HG03159 (cell line): ENCODE measurements at regions not wholly inside any gene's neighbourhood (a gene's known extent, or its start where the extent isn't known, plus 50 kb on each side); places are given as distances from the start of the nearest gene placed in this dataset.

Experiments used
- ATAC-seq: cut with Tn5 transposase; IDR thresholded peaks from one replicate; pipeline ENCODE4 v1.9.1; 2021; ENCODE audit warnings: mild to moderate bottlenecking, moderate library complexity; ENCODE audit not compliant: unreplicated experiment

DNA sequence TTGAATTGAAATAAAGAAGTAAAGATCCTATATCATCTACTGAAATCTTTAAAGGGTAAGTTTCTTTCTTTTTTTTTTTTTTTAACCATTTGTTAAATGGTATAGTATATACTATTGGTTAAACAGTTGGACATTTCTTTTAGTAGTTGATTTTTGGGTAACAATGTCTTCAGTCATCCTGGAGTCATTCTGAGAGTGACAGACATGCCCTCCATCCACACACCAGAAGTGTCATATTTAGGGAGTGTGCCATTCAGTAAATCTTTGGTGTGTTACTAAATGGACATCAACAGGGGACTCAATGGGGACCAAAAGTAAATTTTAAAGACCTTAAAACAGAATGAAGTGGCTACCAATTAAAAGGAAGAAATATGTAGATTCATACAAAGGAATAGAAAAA lies 50.8 kb upstream of the SLC39A10 start:
- no peak for ATAC-seq

DNA sequence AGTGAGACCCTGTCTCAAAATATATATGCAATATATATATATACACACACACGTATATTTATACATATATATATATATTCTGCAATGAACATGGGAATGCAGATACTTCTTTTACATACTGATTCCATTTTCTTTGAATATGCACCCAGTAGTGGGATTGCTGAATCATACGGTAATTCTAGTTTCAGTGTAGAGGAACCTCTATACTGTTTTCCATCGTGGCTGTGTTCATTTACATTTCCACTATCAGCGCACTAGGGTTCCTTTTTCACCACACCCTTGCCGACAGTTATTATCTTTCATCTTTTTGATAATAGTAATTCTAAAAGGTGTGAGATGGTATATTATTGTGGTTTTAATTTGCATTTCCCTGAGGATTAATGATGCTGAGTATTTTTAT lies 52.3 kb upstream of the SLC39A10 start:
- no peak for ATAC-seq

DNA sequence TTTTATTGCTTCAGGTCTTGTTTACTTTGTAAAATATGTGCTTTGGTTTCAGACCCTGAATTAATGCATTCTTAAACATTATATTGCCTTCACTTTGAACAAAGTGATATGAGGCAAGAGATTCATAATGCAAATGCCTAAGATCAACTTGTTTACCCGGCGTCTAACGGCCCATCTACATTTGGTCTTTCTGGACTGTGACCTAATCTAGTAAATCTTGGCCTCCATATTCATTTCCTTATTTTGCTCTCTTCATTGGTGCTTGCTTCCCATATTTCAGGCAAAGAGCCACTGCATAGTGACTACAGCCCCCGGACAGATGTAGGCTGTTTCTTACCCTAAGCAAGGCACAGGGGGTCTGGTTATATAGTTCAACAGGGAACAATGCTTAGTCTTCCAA lies 53.0 kb upstream of the SLC39A10 start:
- no peak for ATAC-seq

DNA sequence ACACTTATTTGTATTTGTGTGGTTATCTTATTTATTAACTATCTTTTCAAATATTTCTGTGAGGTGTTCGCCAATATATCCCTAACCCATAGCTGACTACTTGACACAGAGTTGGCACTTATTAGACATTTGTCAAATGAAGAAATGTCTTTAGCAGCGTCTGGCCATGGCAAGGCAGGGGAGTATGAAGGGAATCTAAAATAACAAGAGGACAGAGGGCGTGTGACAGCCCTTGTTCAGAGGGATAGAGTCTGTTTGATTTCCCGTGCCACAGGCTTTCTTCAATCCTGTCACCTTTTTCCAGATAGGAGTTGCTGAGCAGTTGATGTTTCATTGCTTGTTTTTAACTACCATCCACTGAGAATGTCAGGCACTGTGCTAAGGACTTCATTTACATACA lies 53.6 kb upstream of the SLC39A10 start:
- ATAC-seq: no peak

DNA sequence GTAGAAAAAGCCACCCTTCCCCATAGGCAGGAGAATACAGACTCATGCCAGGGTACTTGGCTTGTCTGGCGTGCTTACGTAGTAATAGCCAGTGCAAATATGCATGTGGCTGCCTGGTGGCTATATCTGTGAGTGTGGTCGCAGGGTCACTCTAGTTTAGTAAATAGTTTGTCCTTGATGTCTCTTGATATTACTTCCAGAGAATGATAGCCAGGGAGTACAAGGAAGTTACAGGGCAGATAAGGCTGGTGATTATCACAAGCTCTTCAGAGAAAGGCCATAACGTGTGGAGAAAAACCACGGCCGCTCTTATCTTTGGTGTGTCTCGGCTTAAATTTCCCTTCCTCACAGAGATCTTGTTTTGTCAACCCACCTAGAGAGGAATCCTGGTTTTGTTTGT lies 54.3 kb upstream of the SLC39A10 start:
- no peak for ATAC-seq

DNA sequence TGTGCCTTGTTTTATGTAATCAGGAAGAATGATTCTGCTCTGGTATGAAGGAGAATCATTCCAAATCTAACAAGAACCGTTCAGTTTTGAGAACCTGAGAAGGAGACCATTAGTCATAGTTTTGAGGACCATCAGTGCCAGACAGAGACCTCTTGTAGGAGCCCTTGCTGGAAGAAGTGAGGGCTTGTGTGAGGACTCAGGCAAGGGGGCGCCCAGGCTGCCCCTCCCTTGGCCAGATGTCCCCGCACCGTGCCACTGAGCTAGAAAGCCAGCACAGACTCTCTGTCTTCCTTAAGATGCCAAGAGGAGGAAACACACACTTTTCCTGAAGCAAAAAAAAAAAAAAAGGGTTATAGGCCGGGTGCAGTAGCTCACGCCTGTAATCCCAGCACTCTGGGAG lies 55.7 kb upstream of the SLC39A10 start:
- no peak for ATAC-seq

DNA sequence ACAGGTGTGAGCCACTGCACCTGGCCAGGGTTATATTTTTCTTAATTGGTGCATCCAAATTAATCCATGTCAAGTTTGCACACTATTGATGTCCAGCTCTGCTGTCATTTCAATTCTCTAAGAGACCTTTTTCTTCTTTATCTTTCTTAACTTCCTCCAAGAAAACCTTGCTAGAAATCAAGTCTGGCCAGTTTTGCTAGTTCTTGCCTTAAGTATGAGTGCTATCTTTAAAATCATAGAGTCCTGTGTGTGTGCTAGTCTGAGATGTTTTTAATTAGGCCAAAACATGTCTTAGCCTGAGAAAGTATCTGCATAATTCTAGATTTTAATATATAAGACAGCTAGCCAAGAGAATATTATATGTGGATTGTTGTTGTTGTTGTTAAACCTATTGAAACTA lies 56.2 kb upstream of the SLC39A10 start:
- ATAC-seq: no peak

DNA sequence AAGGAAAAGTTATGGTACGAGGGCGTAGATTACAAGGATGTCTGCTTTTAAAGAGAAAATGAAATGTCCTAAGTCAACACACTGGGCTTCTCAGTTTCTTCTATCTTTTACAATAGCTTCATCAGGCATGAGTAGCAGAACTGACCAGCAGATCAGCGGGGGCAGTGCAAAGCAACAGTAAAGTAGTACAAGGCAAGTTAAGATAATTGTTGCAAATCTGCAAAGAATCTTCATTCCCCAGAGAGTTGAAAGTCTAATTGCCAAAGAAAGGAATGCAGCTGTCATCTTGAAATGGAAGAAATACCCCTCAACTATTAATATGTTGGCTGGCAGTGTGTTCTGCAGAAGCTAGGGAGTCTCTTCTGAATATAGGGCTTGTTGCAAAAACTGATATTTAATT lies 60.2 kb upstream of the SLC39A10 start:
- no peak for ATAC-seq

DNA sequence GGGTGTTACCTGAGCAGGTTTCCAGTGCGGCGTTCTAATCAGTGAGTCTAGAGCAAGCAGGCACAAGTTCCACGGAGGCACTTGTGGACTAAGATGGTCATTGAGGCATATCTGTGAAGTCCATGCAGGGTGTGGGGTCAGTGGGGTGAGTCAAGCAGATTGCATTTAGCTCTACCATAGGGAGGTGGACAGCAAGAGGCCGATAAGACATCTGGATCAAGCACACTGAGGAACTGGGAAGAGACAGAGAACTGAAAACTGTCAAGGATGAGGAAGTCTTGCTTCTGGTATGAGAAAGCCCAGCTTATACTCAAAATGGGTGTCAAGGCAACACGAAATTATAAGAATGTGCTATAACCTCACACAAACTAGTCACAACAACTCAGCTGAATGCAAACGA lies 61.2 kb upstream of the SLC39A10 start:
- ATAC-seq: peak; percentile 74

DNA sequence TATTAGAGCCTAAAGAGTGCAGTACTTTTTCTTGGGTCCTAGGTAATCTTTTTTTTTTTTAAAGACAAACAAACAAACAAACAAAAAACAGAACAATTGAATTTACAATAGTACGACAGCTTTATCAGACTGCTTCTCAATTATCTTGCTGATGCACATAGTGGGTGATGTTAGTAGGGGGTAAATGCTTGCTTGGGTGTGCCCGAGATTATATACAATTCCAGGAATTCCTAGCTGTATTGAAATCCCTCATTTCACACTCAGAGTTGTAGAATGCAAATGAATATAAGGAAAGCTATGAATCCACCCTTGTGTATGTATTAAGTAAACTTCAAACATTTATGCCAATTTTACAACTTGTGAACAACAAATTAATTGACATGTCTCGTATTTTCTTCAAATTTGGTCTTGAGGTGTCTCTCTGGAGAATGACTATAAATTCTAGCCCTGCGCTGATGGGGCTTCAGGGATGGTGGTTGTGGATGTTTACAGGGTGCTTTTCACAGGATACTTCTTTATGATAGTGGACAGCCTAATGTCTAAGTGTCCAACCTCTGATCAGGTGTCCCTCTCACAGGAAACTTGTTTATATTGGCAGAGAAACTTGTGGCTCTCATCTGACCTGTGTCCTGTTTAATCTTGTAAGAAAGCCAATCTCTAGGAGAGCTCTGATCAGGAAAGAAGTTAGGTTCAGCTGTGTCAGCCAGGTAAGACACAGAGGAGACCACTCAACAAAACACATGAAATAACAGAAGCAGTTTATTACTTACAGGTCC lies 61.9 kb upstream of the SLC39A10 start:
- no peak for ATAC-seq

DNA sequence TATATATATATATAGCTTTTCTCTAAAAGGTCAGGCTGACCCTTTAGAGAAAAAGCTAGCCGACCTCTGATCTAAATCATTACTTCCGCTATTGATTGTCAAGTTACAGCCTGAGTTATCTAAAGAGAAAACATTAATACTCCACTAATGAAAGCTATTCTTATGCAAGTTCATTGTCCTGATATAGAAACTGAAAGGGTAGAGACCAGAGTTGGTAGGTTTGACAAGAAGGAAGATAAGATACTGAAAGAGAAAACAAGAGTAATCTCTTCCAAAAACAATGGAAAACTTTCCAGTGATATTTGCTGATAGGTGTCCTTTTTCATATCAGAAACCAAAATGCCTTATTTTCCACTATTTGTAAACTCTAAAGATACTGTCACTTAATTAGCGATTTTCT lies 62.8 kb upstream of the SLC39A10 start:
- ATAC-seq: peak; percentile 71

DNA sequence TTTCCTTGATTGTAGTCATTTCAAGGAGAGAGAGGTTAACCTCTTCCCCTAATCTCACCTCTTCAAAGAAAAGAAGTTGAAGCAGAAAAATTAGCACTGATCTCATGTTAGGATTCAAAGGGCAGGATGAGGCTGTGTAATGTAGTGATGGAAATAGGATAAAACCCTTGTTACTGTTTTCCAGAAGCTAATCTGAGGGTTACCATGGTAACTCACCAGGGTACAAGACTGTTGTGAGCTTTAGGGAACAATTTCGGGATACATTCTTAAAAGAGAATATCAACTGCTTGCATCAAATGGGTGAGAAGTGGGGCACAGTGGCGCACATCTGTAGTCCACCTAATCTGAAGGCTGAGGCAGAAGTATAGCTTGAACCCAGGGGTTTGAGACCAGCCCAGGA lies 64.9 kb upstream of the SLC39A10 start:
- ATAC-seq: no peak

DNA sequence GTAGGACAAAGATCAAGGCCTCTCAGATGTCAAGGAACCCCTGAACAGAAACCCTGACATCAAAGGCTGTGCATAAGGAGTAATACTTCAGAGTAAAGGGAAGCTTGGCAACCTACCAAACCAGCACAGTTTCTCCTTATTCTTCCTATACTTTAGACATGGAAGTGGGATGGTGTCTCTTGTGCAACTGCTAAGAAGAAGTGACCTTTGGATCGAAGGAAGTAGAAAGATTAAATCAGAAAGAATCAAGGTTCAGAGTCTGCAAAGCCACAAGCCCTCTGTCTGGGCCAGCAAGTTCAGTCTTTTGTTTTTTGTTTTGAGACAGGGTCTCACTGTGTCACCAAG lies 66.2 kb upstream of the SLC39A10 start:
- no peak for ATAC-seq

DNA sequence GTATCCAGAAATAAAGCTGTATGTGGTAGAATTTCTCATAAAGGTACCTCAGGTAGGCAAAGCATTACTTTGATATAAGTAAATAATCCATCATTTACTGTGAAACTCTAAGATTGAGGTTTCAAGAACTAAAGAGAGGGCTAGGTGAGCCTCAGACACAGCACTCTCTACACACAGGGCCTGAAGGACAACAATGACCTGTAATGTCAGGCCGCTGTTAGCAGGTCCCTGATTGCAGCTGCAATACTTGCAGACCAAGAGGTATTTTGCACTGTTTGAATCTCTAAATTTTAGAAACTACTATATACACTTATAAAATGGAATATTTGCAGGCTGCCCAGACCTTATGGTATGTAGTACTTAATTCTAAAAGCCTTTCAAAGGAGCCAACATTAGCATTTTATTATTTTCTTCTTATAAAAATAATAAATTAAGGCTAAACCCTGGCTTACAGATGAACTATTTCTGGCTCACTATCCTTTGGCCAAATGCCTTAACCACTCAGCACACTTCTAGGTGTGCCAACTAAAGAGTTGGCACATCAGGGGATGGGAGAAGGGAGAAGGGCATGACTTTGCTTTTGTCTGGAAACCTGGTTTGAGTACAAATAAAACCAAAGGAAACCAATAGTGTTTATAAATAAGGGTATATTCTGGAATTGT lies 66.7 kb upstream of the SLC39A10 start:
- no peak for ATAC-seq

DNA sequence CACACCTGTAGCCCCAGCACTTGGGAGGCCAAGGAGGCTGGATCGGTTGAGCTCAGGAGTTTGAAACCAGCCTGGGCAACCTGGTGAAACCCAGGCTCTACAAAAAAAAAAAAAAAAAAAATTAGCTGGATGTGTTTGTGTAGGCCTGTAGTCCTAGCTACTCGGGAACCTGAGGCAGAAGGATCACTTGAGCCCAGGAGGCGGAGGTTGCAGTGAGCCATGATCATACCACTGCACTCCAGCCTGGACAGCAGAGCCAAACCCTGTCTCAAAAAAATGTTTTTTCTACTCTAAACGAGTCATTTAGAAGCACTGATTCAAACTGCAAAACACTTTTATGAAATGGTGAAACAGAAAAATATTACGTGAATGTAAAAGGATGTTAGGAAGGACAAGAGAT lies 69.1 kb upstream of the SLC39A10 start:
- no peak for ATAC-seq

DNA sequence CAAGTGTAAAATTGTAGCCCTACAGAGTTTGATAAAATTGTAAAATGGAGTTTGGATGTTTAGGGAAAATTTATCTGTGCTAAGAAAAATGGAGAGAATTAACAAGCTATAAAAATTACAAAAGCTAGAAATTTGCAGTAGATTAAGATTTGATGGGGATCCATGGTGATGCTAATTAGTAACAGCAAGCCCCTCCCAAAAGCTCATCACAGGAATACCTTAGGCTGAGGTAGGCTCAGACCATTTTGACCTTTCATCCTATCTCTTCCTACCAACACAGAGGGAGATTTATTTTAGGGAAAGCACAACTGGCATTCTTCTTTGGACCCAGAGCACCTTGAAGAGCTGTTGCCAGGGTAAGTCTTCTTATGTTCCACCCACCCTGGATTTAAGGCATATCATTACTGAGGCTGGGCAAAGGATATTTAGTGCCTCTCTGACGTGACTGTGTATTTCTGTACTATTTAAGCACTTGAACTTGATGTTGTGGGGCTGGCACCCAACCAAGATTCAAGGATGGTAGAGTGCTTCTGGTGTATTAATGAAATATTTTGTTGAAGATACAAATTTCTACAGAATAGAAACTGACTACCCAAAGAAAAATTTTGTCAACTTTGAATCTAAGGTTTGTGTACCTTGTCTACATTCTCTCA lies 70.8 kb upstream of the SLC39A10 start:
- no peak for ATAC-seq

DNA sequence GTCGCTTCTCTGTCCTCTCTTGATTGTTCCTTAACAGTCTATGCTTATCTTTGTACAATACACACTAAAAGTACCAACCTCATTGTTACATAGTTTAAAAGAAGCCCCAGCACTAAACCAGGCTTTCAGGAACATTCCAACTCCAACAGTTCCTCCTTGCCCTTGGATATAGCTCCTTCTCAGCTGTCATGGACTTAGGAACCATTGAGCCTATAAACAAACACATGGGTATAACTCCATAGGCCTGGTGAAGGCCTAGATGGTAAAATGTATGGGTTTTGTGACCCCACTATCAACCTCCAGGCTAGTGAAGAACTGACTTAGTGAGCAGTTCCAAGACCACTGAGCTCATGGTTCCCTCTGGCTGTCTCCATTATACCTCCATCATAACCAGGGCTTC lies 74.8 kb upstream of the SLC39A10 start:
- no peak for ATAC-seq

DNA sequence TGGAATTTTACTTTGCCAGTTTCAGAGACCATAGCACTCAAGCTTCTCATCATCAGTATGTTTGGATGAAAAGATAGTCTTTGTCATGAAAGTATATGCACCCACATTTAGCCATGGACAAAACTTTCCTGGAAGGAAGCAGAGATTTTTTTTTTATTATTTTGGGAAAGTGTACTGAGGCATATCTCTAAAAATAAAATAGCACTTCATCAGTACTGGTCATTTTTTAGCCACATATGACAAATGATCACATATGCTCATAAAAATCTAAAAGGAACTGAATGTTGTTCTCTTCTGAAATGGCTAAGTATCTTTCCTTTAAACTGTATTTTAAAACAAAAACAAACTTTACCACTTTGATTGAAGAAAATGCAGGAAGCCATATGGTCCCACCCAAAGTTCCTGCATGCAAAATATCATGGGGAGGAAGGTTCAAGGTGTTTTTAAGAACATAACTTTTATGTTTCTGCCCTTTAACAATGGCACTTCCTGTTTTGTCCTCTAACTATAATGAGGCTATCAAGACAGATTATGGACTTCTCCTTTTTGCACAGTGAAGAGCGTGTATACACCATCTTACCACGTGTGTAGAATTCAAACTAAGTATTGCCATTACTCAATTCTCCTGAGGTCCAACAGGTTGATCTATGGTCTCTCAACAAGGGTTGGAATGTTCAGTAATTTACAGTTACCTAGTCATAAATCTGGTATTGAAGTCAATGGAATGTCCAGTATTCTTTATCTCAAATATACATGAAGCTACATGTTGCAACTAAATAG lies 77.1 kb upstream of the SLC39A10 start:
- peak; percentile 81 for ATAC-seq

DNA sequence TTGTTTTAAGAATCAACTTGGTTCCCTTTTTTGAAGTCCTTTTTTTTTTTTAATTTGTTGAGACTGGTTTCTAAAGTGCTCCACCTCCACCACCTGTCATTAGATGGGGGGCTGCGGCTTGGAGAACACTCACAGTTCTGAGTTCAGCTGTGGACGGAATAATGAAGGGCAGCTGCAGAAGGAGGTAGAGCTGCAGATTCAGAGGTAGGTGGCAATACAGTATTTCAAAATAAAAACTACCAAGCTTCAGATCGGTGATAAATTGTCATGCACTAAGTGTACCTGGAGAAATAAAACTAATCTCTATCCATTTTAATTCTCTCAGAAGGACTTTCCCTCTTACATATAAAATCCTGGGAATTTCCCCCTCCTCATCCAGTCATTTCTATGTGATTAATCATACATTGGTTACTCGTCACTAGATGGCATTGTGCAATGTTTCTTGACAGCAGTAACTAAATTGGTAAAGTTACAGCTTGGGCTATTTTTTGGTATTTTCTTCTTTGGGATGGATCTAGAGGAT lies 81.1 kb upstream of the SLC39A10 start:
- ATAC-seq: peak; percentile 68

DNA sequence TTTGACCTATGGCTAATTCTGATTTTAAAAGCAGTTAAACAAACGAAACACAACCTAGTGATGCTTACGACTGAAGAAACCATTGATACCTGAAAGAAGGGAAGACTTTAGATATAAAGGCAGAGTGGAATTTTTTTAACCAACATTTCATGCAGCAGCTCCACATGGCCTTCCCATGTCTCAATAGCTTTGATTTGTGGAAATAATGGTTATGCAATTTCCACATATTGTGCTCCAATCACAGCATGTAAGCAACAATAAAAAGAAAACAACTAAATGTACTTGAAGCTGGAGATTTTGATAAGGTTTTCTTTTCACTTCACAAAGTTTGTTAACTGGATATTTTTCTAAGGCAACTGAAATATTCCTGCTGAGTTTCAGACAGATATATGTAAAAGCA lies 82.0 kb upstream of the SLC39A10 start:
- ATAC-seq: no peak

DNA sequence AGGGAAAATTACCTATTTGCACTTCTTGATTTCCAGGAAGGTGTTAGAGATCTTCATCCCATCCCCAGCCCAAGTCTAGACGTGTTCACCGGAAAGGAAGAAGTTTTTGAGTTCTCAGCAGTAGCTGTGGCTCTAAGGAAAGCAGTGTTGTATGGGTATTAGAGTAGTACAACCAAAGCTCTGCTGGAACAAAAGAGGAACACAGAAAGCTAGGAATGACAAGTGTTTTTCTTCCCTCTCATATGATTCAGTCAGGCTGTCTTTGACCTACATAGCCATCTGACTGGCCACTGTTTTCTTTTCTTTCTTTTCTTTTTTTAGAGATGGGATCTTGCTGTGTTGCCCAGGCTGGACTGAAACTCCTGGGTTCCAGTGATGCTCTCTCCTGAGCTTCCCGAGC lies 82.7 kb upstream of the SLC39A10 start:
- no peak for ATAC-seq
